NAMALWA (cell line): ENCODE measurements at regions not wholly inside any gene's neighbourhood (a gene's known extent, or its start where the extent isn't known, plus 50 kb on each side); places are given as distances from the start of the nearest gene placed in this dataset.
"Not testable (repeated sequence)": the region's sequence is repeated elsewhere in the genome, so short reads cannot be mapped to it uniquely, and the experiment has no call there.

Experiments
- DNase-seq: peaks from one replicate; pipeline ENCODE4 v3.0.0-alpha.2; 2015; ENCODE audit warnings: low spot score

GRCh38 chr5:125085797-125086505 is 339.5 kb upstream of the ZNF608 start:
- DNase-seq = no peak

DNA sequence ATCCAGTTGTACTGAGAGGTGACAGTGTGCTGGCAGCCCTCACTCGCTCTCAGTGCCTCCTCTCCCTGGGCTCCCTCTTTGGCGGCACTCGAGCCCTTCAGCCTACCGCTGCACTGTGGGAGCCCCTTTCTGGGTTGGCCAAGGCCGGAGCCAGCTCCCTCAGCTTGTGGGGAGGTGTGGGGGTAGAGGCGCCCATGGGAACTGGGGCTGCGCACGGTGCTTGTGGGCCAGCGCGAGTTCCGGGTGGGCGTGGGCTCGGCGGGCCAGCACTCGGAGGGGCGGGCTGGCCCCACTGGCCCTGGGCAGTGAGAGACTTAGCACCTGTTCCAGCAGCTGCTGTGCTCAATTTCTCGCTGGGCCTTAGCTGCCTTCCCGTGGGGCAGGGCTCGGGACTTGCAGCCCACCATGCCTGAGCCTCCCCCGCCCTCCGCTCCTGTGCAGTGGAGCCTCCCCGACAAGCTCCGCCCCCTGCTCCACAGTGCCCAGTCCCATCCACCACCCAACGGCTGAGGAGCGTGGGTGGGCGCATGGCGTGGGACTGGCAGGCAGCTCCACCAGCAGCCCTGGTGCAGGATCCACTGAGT is 342.2 kb upstream of the ZNF608 start:
- no peak for DNase-seq

- not testable (repeated sequence) for DNase-seq
Observed at GRCh38 chr5:125092138-125092537, 345.7 kb upstream of the ZNF608 start.

GRCh38 chr5:125093776-125094175 is 347.3 kb upstream of the ZNF608 start:
- no peak for DNase-seq

DNA sequence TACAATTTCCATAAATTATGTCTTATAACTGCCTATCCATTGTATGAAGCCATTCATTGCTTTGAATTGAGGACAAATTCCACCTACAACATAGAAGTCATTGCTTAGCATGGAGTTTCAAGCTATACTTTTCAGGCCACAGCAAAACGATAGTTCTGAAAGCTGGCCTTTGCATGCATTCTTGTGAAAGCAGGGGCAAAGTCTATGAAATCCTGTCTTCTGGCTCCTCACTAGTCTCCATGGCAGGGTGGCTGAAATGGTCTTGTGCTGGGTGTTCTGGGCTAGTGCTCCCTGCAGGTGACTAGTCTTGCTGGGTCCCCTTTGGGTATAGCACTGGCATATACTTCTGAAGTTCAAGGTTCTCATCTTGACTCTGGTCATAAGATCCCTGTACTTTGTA is 353.9 kb upstream of the ZNF608 start:
- DNase-seq = no peak

DNA sequence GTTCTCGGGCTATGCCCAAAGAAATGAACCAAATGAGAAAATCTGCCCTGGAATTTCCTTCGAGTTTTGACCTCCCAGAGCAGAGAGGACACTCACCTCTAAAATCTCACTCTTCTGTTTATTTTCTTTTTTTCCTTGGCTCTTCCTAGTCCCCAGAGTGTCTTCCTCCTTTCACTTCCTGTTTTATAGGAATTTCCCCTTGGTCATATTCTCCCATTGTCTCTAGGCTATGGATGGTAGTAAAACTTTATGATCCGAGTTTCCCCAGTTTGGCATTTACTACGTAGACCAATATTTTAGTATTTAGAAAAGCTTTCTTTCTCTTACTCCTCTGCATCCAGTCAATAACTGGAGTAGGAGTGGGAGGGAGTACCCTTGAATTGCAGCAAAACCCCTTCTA is 354.5 kb upstream of the ZNF608 start:
- no peak for DNase-seq

DNA sequence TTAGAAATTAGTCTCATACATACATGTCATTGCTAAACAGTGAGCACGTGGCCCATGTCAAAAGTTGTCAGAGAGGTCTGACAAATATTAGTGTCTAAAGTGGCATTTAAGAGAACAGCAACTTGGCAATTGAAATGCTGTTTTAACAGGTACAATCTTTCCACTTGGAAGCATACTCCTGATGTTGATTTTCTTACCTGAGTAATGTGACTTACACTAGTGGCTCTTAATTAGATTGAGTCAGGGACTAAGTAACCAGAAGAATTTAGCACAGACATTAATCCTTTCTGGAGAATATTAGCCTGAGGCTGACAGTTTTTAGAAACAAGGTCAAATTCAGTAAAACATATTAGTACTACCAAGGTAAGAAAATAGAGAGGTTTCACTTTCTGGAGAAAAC is 357.0 kb upstream of the ZNF608 start:
- DNase-seq = no peak

DNA sequence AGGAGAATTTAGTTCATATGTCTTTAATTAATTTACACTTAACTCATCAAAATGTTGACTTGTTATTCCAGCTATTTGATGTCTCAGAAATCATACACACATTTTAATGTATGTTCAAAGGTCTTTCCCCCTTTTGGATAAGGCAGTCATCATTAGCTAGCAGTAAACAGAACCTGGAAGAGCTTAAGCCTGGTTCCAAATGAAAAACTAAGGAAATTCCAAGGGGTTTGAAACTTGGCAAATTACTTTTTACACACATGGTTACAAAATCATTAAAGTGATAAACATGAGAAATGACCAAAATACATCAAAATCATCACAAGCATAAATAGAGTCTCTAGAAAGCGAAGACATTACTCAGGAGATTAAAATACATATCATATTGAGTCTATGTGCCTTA is 359.8 kb upstream of the ZNF608 start:
- no peak for DNase-seq

- DNase-seq = no peak
Observed at GRCh38 chr5:125106881-125107280, 360.4 kb upstream of the ZNF608 start.

DNA sequence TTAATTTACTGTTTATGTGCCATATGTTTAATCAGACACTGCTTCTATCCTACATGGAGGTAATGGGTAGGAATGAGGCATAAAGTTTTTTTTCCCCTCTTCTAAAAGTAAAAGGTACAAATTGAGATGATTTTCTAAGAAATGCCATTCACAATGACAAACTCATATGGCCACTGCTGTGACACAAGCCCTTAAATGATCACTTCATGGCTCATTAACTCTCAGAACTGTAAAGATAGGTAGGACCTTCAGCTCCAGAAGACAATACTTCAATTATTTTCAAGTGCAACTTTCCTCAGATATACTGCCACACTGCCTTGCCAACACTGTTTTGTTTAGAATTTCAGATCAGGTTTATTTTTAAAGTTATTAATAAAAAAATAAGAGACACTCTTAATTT is 362.9 kb upstream of the ZNF608 start:
- no peak for DNase-seq

DNA sequence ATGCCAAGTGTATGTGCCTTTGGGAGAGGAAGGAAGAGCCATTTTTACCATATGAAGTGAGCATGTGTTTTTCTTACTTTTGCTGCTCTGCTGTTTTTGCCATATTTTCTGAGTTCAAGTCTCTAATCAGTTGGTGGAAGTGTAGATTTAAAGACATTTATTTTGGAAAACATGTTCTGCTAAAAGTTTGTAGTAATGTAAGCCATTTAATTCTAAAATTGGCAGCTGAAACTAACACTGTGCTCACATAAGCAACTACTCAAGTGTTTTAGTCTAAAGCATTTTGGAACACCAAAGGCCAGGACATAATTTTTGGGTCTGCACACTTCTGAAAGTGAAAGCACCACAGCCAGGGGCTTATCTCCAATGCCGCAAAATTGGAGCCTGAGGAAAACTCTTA is 363.4 kb upstream of the ZNF608 start:
- no peak for DNase-seq

DNA sequence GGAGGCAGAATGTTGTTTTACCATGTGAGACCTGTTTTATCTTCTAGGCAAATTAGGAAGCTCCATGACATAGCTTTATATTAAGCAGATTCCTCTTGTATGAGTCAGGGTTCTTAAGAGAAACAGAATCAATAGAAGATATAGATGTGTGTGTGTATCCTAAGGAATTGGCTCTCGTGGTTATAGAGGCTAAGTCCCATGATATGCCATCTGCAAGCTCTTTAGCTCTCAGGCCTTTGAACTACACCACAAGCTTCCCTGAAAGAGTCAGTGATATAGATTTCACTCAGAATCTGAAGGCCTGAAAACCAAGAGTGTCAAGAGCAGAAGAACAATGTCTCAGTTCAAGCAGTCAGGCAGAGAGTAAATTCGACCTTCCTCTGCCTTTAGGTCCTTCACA is 365.8 kb upstream of the ZNF608 start:
- no peak for DNase-seq

- peak; percentile 9 for DNase-seq
Observed at GRCh38 chr5:125113328-125113727, 366.9 kb upstream of the ZNF608 start.

GRCh38 chr5:125115195-125115525 is 368.7 kb upstream of the ZNF608 start:
- DNase-seq = no peak

DNA sequence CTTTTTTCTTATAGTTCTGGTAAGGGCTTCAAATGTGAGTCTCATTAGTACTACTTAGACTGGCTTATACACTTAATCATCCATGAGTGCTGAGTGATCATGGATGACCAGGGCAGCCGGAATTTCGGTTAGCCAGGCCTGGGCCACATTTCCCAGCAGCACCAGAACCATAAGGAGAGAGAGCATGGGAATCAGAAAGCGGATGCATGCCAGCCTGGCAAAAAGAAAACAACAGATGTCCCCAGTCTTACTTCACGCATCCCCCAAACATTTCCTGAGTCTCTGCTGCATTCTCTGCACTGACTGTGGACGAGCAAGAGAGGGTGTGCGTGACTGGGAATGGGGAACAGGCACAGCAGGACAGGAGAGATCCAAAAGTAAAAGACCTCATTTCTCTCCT is 371.1 kb upstream of the ZNF608 start:
- DNase-seq = no peak

GRCh38 chr5:125120012-125120411 is 373.6 kb upstream of the ZNF608 start:
- DNase-seq = no peak

DNA sequence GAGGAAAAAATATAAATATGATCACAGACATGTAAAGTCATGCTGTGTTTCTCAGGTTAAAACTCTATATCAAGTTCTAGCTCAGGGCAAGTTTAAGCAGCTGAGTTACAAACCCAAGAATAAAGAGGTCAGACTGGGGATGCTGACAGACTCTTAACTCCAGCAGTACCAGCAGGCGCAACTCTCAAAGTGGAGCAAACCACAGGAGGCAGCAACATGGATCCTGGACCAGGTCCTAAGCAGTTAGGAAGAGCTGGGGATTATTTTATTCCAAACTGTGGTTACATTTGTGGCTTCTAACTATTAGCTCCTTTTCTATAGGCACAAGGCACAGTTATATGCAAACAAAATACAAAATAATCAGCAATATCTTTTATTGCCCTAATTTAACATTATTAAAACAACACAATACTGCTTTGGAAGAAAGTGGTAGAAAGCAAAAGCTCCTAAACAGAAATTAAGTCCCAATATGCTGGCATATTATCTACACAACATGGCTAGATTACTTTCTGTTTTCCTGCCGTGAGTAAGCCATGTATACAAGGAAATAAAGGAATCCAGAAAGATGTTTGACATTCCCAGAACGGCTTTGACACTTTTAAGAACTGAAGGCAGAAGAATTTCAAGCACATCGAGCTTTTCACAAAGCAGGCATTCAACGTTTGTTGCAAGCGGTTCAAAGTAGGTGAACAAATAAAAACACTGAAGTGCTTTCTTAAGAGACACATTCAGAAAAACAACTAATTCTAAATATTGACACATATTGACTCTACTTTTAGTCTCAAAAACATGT is 378.8 kb upstream of the ZNF608 start:
- no peak for DNase-seq

DNA sequence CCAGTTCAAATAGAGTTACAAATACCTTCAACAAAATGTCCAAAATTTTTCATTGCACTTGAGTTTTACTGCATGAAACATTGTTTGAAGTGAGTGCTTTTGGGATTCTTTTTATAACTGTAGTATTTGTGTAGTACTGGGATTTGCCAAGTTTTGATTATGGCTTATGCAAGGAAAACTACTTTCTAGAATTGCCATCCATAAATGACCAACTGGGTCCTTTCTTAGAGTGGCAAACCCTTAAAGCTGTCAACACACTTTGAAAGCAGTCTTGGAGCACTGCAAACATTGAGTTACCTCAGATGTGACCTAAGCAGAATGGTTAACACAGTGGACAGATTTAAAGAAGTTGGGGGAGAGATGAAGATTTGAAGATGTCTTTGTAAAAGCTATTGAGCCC is 379.6 kb upstream of the ZNF608 start:
- no peak for DNase-seq

- DNase-seq = no peak
Observed at GRCh38 chr5:125129151-125129806, 382.8 kb upstream of the ZNF608 start.

DNA sequence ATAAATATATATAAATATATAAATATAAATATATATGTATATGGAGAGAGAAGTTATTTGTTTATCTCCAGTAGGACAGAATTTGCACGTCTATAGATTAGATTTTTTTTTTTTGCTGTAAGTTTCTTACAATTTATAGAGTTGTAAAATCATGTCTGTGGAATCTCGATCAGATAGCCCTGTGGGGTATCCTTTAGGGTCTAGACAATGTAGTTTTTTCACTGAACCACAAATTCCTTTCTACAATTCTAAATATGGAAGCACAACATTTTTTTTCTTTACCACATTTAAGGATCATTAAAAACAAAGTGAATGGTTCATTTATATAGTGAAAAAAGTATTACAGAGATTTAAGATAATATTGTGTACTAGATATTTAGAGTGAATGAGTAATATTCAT is 384.2 kb upstream of the ZNF608 start:
- no peak for DNase-seq

DNA sequence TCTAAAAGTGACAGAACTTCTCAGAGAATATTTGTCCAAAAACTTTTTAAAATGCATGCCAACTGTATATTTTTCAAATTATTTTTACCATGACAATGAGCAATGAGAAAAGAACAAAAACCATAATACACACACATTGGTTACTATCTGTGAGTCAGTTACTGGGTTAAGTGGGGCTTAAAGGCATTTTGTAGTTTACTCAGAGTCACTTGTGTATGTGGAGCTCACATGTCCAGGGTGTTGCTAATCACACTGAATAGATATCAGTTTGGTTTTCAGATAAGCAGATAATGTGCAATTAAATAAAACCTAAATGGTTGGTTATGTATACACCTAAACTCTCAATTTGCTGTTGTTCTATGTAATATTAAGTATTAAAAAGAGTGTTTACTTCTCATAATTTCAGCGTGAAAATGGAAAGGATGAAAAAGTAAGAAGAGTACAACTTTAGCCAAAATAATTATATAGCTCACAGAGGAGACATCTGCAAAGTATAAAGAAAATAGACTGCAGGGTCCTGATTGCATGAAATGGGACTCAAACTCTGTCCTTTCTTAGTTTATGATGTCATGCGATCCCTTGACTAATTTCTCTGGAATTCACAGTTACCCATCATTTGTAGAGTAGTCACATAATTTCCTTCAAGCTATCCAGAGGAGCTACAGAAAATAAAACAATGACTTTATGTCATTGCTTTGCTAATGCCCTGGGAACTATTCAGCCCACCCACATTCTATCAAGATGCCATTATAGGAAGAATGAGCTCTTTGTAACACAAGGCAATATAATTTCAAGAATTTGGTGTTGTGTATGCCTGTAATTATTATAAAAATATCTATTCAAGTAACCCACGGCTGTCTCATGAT is 388.0 kb upstream of the ZNF608 start:
- DNase-seq = no peak

DNA sequence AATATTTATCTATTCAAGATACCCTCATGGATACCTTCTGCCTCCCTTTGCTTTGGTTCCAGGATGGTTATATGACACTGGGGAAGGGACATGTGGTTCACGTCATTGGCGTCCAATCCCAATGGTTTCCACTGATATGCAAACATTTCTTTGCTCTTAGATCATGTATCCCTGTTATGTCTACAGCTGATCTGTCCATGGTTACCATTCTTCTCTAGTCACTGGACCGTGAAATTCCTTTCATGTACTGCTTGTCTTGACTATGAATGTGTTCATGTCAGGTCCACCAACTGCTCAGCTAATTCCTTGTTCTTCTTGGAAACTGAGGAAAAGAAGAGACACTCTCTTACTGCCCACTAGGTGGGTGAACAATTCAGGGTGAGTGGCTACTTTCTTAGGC is 391.1 kb upstream of the ZNF608 start:
- no peak for DNase-seq
